HG02588 (cell line): ENCODE measurements at regions not wholly inside any gene's neighbourhood (a gene's known extent, or its start where the extent isn't known, plus 50 kb on each side); places are given as distances from the start of the nearest gene placed in this dataset.

Experiments
- ATAC-seq: cut with Tn5 transposase; IDR thresholded peaks from one replicate; pipeline ENCODE4 v1.9.1; 2021; ENCODE audit warnings: mild to moderate bottlenecking, moderate library complexity; ENCODE audit not compliant: unreplicated experiment

DNA sequence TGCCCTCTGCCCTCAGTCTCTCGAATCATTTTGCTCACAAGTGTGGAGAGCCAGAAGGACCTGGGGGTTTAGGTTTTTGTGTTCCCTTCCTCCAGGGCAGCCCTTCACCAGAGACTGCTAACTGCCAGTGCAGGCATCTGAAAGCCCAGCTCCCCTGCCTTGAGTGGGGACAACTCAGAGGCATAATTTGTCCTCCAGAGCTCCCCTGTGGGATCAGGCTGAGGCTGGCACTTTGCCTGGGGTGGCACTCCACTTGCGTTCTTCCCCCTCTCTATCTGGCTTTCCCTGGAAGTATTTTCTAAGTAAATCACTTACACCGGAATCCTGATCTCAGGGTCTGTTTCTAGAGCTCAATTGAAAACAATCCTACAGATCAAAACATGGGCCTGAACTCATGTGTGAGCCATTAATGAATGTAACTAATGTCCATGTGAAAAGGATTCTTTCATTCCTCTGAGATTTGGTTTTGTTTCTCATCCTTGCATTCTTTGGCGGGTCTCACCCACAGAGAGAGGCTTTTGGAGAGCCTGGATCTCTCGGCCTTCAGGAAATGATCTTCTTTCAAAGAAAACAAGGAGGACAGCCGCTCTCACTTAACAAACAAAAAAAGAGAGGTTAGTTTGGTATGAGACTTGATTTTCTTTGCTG is 125.7 kb upstream of the RIPOR2 start:
- ATAC-seq: no peak

DNA sequence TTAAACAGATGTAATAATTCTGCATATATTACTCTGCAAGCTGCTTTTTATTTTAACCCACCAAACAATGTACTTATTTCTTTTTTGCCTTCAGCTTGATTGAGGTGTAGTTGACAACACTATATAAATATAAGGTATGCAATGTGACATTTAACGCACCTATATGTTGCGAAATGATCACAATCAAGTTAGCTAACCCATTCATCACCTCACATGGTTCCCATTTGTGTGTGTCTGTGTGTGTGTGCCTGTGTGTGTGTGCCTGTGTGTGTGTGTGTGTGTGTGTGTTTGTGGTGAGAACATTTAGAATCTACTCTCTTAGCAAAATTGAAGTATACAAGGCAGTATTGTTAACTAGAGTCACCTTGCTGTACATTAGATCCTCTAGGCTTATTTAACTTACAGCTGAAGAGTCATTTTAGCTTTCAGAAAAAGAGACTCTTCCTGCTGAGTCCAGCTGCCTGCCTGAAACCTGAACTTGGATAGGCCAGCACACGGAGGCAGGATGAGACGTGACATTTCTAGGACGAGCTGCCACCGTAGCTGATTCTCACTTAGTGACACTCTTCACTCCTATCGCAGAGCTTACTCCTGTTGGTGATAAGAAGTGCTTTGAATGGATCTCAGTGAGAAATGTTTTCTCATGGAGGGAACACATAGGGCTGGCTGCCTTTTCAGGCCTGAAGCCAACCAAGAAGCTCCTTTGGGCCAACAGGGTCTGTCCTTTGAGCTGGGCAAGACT is 126.5 kb upstream of the RIPOR2 start:
- ATAC-seq: no peak

DNA sequence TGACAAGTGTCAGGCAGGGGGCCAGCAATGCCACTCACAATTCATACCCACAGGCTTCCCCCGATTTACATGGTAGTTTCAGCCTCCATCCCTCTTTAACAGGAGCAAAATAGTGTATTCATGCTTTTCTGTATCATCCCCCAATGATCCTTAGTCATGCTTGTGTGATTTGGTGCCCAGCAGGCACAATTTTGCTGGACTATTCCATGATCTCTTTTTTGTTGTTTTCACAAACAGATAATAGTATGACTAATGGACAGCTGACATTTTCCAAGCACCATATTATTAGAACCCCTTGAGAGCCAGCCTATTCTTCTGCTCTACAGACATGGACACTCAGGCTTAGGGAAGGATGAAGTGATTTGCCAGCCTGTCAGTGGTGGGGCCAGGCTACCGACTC is 128.2 kb upstream of the RIPOR2 start:
- no peak for ATAC-seq

DNA sequence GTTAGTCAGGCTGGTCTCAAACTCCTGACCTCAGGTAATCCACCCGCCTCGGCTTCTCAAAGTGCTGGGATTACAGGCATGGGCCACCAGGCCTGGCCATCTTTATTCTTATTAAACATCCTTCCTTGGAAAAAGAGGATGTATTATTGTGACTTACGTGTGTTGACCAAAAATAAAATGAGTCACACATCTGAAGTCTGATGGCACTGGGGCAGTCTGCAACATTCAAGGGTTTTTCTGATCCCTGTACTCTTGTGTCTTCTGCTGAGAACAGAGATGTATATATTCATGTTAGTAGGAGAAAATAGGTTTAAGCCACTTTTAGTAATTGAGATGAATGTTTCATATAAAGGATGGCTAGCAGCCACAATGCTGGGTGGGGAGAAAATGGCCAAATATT is 129.9 kb upstream of the RIPOR2 start:
- no peak for ATAC-seq

DNA sequence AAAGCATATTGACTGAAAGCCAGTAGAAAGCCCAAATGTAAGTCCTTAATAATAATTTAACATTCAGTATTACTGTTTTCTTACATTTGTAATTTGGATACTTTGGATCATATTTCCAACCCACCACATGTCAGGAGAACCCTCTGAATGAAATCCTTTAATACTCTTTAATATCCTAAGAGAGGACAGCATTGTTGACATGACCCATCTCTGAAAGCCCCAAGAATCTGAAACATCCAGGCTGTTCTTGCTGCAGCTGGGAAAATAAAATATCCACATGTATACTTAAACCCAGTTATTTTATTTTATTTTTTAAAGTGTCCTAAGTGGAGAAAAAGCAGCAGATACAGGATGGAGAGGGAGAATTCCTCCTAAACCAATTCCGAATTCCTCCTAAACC is 130.8 kb upstream of the RIPOR2 start:
- no peak for ATAC-seq

DNA sequence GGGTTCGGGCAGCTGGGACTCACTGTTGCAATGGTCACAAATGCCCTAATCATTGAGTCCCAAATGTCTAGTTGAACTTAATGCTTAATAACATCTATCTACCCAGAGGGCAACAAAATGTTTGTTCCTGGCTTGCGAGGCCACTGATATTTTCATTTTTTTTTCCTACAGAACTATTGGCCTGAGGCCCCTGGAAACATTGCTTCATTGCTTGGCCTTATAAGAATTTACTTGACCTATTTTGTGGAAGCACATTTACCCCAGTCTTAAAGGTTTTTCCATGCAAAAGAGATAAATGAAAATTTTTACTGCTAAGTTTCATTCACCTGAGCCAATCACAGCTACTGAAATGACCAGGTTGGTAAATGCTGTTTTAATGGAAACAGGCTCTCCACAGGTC is 133.1 kb upstream of the RIPOR2 start:
- no peak for ATAC-seq

DNA sequence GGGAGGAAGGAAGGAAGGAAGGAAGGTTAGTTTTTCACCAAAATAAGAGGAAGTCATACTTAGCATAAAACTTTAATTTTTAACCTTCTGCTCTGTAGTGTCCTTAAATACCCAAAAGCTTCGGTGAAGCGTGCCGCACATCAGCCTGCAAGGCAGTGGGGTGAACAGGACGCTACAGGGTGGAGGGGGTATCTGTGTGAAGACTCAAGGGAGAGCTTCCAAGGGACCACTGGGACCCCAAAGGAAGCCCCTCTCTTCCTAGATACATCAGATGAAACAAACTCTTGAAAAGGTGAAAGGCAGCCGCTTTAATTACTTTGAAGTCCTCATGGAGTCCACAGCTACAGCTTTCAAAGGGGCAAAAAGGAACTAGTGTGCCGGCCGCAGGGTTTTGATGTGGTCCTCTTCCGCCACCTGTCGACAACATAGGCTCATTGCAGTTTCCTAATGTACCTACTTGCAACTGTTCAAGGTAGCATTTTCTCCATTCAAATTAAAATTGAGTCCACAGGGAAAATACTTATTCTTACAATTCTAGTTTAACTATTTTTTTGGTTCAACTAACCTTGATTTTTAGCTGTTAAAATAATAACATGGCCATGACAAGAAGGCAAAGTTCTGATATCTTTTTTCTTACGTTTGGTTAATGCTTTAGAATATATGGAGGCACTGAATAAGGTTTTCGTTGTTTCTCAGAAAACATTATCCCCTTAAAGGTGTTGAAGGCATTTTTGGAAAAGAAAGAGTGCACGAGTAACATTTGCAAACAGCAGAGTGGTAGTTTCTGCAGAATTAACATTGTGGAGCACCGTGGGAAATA is 135.0 kb upstream of the RIPOR2 start:
- ATAC-seq: peak; percentile 79

DNA sequence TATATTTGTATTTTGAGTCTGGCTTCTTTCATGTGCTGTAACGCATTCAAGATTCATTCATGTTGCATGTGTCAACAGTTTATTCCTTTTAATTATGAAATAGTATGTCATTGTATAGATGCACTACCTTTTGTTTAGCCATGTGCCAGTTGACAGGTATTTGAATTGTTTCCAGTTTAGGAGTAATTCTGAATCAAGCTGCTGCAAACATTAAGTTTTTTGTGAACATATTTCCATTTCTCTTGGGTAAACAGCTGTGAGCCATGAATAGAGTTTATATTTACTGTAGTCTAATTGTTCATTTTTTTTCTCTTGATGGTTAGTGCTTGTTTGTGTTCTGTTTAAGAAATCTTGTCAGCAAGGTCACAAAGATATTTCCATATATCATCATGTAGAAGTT is 142.4 kb upstream of the RIPOR2 start:
- no peak for ATAC-seq

DNA sequence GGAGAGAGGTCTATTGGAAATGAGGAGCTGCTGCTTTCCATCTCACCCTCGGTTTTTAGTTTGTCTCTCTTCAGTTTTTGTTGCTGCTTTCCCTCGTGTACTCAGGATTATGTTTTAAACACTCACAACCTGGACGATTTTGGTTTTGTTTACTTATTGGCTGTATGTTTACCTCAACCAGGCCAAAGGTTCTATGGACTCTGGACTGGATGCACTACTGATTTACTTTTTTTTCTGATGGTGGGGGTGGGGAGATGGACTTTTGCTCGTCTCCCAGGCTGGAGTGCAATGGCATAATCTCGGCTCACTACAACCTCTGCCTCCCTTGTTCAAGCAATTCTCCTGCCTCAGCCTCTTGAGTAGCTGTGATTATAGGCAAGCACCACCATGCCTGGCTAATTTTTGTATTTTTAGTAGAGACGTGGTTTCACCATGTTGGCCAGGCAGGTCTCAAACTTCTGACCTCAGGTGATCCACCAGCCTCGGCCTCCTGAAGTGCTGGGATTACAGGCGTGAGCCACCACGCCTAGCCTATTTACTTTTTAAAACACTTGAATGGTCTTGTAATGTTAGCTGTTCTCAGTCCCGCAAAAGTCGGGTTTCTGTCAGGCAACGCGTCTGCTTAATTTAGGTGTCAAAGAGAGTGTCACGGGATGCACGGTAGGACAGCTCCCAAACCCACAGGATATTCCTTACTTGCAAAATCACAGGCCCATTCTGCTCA is 148.2 kb upstream of the RIPOR2 start:
- no peak for ATAC-seq

DNA sequence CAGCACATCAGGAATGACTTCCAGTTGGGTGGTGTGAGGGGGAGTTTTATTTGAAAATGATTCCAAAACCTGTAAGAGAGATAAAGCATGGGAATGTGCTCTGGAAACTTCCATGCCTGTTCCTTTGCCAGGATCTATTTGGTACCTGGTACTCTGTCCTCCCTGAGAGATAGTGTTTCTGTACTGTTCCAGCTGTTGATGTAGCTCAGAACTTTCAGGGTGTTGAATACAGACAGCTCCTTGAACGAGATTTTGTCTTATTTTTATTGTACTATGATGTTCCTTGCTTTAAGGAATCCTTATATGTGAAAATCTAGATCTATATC is 148.7 kb upstream of the RIPOR2 start:
- ATAC-seq: no peak

DNA sequence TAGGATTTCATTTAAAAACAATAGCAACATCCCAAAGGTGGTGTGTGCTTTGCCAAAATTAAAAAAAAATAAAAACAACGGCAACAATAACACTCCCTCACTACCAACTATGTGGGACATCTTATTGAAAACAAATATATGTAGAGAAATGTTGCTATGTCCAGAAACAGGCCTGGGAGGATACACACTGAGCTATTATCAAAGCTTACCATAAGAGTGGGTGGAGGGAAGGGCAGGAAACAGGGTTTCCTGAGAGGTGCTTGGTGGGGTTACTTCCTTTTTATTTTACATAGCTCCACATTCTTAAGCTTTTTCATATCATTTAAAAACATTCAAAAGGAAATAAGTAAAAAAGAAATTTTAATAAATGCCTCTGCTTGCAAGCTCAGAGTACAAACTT is 150.0 kb upstream of the RIPOR2 start:
- ATAC-seq: no peak

DNA sequence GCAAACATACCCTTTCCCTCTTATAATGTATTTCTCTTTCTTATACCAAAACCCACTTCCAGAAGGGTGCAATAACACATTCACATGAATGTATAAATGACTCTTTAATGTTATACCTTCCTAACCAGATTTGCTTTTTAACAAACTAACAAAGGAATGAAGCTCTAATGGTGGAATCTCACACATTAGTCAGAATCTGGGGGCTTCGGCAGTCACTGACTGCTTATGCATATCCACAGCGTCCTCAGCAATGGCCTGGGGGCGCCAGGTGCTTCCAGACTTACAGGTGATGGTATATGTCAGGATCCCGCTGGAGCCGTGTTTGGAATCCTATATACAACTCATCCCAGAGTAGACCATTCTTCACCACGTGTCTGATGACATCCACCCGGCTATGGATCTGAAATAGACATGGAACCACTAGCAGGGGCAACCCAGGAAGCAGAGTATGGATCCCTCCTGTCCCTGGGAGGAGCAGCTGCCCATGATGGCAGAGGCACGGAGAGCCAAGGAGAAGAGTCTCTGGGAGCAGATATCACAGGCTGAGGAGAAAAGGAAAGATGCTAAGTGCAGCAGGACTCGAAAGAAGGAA is 150.8 kb upstream of the RIPOR2 start:
- ATAC-seq: no peak

DNA sequence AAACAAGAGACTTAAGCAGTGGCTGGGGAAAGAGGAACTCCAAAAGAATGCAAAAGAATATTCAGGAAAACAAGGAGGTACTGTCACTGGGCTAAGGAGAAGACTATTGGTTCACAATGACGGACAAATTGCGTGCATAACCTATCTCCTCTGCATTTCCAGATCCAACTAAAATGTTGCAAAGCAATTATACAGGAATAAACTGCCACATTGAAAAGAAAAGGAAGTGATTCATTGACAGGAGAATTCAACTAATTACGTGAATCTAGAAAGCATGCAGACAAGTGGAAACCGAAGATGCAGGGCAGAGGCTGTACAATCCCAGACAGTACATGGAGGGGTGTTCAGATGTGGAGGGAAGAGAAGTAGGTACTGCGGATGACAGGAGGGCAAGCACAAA is 152.8 kb upstream of the RIPOR2 start:
- ATAC-seq: no peak

DNA sequence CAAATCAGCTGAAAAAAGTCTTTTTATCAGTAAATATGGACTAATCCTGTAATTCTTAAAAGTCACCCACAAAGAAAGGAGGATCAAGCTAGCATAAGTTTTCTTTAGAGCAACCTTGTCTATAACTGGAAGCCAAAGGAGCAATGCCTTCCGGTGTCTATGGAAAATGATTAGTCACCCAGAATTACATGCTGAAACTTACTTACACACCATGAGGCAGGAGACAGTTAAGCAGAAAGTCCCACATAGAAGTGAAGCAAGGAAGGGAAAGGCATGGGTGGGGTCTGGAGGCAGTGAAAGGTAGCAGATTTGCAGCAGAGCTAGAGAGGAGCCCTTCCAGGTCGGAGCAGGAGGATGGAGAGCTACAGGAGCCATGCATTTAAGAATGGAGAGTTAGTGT is 153.7 kb upstream of the RIPOR2 start:
- no peak for ATAC-seq

DNA sequence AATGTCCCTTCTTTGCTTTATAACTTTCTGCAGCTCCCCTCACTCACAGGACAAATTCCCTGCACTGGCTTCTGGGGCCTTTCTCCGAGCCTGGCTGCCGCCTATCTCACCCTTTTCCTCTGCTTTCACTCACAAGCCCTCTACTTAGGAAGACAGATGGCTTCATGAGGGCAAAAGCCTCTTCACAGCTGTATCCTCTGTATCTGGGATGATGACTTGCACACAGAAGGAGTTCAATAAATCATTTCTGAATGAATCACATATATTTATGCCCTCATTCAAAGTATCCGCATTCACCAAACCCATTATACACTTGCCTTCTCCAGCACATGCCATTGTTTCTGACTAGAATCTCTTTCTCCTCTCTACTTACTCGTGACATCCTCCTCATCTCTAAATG is 159.0 kb upstream of the RIPOR2 start:
- no peak for ATAC-seq

DNA sequence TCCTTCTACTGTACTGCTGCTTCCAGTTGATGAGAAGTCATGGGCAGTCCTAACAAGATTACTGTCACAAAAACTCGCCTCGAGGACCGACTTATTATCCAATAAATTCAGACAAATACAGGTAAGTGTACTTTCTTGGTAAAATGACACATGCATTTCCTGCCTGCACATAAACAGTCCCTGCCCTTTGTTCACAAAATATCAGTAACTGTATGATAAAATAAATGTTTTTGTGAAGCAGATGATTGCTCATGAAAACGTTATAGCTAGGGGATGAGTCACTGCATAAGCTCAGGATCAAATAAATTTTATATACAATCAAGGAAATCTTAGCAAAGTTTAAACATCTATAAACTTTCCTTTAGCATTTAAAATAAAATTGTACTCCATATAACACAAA is 164.5 kb upstream of the RIPOR2 start:
- no peak for ATAC-seq

DNA sequence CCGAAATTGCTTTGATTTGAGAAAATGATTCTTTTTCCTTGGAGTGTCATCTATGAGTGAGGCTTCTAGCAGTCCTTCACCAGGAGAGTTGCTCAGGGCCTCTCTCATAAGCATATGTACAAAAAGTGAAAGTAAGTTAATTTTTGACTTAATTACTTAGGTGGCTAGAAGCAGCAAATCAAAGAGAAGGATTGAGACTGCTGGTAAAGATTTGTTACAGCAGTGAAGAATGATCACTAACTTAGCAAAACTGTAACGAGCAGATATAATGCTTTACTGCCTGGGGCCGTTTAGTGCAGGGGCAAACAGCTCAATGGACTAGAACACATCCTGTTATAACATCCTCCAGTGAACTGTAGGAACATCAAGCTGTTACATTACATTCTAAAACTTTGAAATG is 167.8 kb upstream of the RIPOR2 start:
- ATAC-seq: no peak

DNA sequence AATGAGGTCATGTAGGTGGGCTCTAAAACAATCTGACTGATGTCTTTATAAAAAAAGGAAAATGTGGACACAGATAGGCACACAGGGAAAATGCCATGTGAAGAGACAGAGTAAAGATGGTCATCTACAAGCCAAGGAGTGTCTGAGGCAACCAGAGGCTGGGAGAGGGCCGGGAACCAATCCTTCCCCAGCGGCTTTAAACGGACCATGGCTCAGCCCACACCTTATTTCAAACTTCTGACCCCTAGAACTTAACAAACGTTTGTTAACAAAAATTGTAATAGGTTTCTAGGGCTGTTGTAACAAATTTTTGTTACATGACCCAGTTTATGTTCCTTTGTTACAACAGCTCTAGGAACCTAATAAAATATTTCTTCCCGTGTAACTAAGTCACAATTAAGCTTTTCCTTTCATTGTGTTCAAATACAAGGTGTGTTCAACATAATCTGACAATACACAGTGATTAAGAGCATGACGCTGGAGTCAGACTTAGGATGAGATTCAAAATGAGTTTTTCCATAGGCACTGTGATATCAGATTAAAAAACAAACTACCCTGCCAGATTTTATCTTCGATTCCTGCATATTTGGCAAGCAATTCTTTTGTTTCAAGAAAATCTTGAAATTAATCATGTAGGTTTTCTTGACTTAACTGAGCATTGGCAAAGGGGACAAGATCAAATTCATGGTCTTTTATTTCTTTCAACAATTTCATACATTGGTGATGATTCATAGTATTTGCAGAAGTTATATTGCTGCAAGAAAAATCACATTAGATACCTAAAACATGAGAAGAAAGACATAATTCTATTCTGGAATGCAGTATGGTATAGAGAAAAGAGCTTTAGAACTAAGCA is 169.5 kb upstream of the RIPOR2 start:
- no peak for ATAC-seq

DNA sequence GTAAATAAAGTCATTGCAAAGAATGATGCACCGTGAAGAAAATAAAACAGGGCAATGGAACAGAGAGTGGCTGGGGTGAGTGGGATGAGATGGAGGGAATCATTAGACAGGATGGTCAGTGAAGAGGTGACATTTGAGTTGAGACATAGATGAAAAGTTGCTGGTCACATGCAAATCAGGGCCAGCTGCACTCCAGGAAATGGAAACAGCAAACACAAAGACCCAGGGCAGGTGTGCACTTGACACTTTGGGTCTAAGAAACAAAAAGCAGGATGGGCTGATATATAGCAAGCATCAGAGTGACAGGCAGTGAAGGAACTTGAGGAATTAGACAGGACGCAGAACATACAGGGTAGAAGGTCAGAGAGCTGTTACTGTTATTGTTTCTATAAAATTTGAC is 171.5 kb upstream of the RIPOR2 start:
- no peak for ATAC-seq

DNA sequence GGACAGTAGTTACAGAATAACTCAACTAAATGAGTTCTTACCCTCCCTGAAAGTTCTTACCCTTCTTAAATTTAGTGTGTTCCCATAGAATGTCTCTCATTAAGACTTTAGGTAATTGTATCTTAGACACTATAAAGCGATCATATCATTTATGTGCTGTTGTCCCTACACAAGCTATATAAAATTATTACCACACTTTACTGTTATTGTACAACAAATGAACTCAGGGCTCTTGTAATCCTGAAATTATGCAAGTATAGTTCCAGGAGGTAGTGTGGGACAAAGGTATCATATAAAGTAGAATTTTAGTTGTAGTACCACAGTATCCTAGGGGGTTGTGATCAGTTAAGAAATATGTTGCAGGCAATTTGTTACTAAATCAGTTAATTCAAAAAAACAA is 167.4 kb upstream of the CARMIL1 start:
- no peak for ATAC-seq
